Middle frontal gyrus (tissue), 1 donor: ENCODE measurements at regions not wholly inside any gene's neighbourhood (a gene's known extent, or its start where the extent isn't known, plus 50 kb on each side); places are given as distances from the start of the nearest gene placed in this dataset.
"Not testable (repeated sequence)": the region's sequence is repeated elsewhere in the genome, so short reads cannot be mapped to it uniquely, and the experiment has no call there.

Experiments used
- DNase-seq: peaks from one replicate; pipeline ENCODE4 v3.0.0-alpha.2; 2015; ENCODE audit warnings: low spot score; ENCODE audit errors: extremely low spot score

GRCh38 chr3:139113993-139114375 is 69.3 kb upstream of the PRR23C start:
- no peak for DNase-seq

- DNase-seq, result not testable (repeated sequence)
Measured at GRCh38 chr3:139116631-139117030, 71.9 kb upstream of the PRR23C start.

GRCh38 chr3:139117136-139117675 is 72.5 kb upstream of the PRR23C start:
- no peak for DNase-seq

- no peak for DNase-seq
Measured at GRCh38 chr3:139117883-139118760, 73.4 kb upstream of the PRR23C start.

- no peak for DNase-seq
Measured at GRCh38 chr3:139118835-139119234, 74.1 kb upstream of the PRR23C start.

- no peak for DNase-seq
Measured at GRCh38 chr3:139119331-139120025, 74.8 kb upstream of the PRR23C start.

- DNase-seq, result no peak
Measured at GRCh38 chr3:139120086-139121056, 75.7 kb upstream of the PRR23C start.

GRCh38 chr3:139121513-139122220 is 77.0 kb upstream of the PRR23C start:
- no peak for DNase-seq

GRCh38 chr3:139122221-139122581 is 77.5 kb upstream of the PRR23C start:
- no peak for DNase-seq

- no peak for DNase-seq
Measured at GRCh38 chr3:139122612-139123011, 77.9 kb upstream of the PRR23C start.

- no peak for DNase-seq
Measured at GRCh38 chr3:139123377-139124095, 78.8 kb upstream of the PRR23C start.

- DNase-seq, result no peak
Measured at GRCh38 chr3:139124197-139124596, 79.5 kb upstream of the PRR23C start.

- no peak for DNase-seq
Measured at GRCh38 chr3:139127101-139127500, 82.4 kb upstream of the PRR23C start.

GRCh38 chr3:139127629-139128028 is 82.9 kb upstream of the PRR23C start:
- DNase-seq, result not testable (repeated sequence)

- DNase-seq, result no peak
Measured at GRCh38 chr3:139128803-139129202, 84.1 kb upstream of the PRR23C start.

- DNase-seq, result no peak
Measured at GRCh38 chr3:139129892-139130291, 85.2 kb upstream of the PRR23C start.

- no peak for DNase-seq
Measured at GRCh38 chr3:139130390-139131140, 85.9 kb upstream of the PRR23C start.

GRCh38 chr3:139131951-139132350 is 87.3 kb upstream of the PRR23C start:
- DNase-seq, result no peak

- no peak for DNase-seq
Measured at GRCh38 chr3:139132976-139133375, 88.3 kb upstream of the PRR23C start.
